ENCODE measurements at regions not wholly inside any gene's neighbourhood (a gene's known extent, or its start where the extent isn't known, plus 50 kb on each side); places are given as distances from the start of the nearest gene placed in this dataset.

DNA sequence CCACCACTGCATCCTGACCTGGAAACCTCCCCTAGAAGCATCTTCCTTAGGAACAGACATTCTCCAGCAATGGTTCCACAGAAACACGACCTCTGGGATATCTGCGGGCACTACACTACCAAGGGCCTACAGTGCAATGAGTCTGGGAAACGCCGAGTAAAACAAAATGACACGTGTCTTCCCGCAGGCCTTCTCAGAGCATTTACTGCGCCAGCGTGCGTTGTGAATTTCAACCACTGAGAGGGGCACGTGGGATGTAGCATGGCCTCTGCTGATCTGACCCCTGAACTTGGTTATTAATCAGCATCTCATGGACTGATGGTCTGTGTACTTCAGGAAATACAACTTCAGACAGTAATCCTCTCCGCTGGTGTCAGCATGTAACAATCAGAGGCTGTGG, 173.0 kb downstream of the C16orf95 start:
- H3K36me3 ChIP-seq (ENCODE audit: control insufficient read depth in 4 of 4, insufficient read depth in 3 of 4, low read depth in 1 of 4, low read length in 3 of 4) = no peaks in the 10 kb centered on the region
- H3K4me3 ChIP-seq (ENCODE audit: low read depth in 1 of 3, low read length in 3 of 3) = no peak overlapping the region
- WGBS = 80% methylated on average over 11 of the region's 11 CpGs
- DNase-seq (ENCODE audit: low spot score) = no peak
- no peak overlapping the region for H3K27ac ChIP-seq (ENCODE audit: low read depth in 1 of 2, low read length in 2 of 2)
- TF ChIP-seq MAX (IDR thresholded peaks at IDR 0.05) (no peak), NR2F2 (IDR thresholded peaks at IDR 0.05) (peak; percentile 39)
- H3K9me3 ChIP-seq (ENCODE audit: control insufficient read depth in 4 of 4, low read length in 3 of 4) = peaks cover 0 to 3% (median 0%) of the 10 kb centered on the region in 4 donors
- H3K9ac ChIP-seq (ENCODE audit: low read depth in 1 of 2, low read length in 2 of 2) = no peak overlapping the region
- no peaks in the 10 kb centered on the region for H3K27me3 ChIP-seq (ENCODE audit: control insufficient read depth in 4 of 4, insufficient read depth in 4 of 4, low read length in 3 of 4)
- no peaks in the 10 kb centered on the region for H3K4me1 ChIP-seq (ENCODE audit: control insufficient read depth in 4 of 4, insufficient read depth in 4 of 4, low read length in 3 of 4)

GRCh38 chr16:87145181-87146176, 171.7 kb downstream of the C16orf95 start:
- H3K27ac ChIP-seq (ENCODE audit: low read depth in 1 of 2, low read length in 2 of 2) = no peak overlapping the region
- H3K9ac ChIP-seq (ENCODE audit: low read depth in 1 of 2, low read length in 2 of 2) = no peak overlapping the region
- H3K4me3 ChIP-seq (ENCODE audit: low read depth in 1 of 3, low read length in 3 of 3) = no peak overlapping the region
- peaks cover 0 to 3% (median 0%) of the 10 kb centered on the region in 4 donors for H3K9me3 ChIP-seq (ENCODE audit: control insufficient read depth in 4 of 4, low read length in 3 of 4)
- H3K4me1 ChIP-seq (ENCODE audit: control insufficient read depth in 4 of 4, insufficient read depth in 4 of 4, low read length in 3 of 4) = no peaks in the 10 kb centered on the region
- 93% methylated on average over 24 of the region's 24 CpGs for WGBS
- DNase-seq (ENCODE audit: low spot score) = no peak
- no peaks in the 10 kb centered on the region for H3K27me3 ChIP-seq (ENCODE audit: control insufficient read depth in 4 of 4, insufficient read depth in 4 of 4, low read length in 3 of 4)
- H3K36me3 ChIP-seq (ENCODE audit: control insufficient read depth in 4 of 4, insufficient read depth in 3 of 4, low read depth in 1 of 4, low read length in 3 of 4) = no peaks in the 10 kb centered on the region
- TF ChIP-seq HNF4A (conservative IDR thresholded peaks at IDR 0.05) (no peak), ZBTB33 (IDR thresholded peaks at IDR 0.05) (no peak), HNF4G (IDR thresholded peaks at IDR 0.05) (no peak), FOXA1 (IDR thresholded peaks at IDR 0.05) (no peak), MAX (IDR thresholded peaks at IDR 0.05) (no peak), EGR1 (IDR thresholded peaks at IDR 0.05; ENCODE audit: low read depth in 2 of 2) (no peak), TAF1 (conservative IDR thresholded peaks at IDR 0.05) (no peak), RAD21 (IDR thresholded peaks at IDR 0.05) (no peak), JUND (IDR thresholded peaks at IDR 0.05) (no peak), CTCF (IDR thresholded peaks at IDR 0.05; ENCODE audit: low read depth, low read length, missing input control) (no peak)
- TF ChIP-seq, protein P1, sequence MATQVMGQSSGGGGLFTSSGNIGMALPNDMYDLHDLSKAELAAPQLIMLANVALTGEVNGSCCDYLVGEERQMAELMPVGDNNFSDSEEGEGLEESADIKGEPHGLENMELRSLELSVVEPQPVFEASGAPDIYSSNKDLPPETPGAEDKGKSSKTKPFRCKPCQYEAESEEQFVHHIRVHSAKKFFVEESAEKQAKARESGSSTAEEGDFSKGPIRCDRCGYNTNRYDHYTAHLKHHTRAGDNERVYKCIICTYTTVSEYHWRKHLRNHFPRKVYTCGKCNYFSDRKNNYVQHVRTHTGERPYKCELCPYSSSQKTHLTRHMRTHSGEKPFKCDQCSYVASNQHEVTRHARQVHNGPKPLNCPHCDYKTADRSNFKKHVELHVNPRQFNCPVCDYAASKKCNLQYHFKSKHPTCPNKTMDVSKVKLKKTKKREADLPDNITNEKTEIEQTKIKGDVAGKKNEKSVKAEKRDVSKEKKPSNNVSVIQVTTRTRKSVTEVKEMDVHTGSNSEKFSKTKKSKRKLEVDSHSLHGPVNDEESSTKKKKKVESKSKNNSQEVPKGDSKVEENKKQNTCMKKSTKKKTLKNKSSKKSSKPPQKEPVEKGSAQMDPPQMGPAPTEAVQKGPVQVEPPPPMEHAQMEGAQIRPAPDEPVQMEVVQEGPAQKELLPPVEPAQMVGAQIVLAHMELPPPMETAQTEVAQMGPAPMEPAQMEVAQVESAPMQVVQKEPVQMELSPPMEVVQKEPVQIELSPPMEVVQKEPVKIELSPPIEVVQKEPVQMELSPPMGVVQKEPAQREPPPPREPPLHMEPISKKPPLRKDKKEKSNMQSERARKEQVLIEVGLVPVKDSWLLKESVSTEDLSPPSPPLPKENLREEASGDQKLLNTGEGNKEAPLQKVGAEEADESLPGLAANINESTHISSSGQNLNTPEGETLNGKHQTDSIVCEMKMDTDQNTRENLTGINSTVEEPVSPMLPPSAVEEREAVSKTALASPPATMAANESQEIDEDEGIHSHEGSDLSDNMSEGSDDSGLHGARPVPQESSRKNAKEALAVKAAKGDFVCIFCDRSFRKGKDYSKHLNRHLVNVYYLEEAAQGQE (IDR thresholded peaks at IDR 0.05) = no peak

All from liver (tissue), 8 donors.